ENCODE measurements at regions not wholly inside any gene's neighbourhood (a gene's known extent, or its start where the extent isn't known, plus 50 kb on each side); places are given as distances from the start of the nearest gene placed in this dataset.

GRCh38 chr9:99561961-99562565 lies 259.6 kb upstream of the NR4A3 start:
- Histone ChIP-seq H3K9ac (ENCODE audit: low read length) (no peak overlapping the region), H3F3A (ENCODE audit: low read length, unreplicated experiment) (no peaks in the 10 kb centered on the region), H3K4me3 (ENCODE audit: low read length) (no peak overlapping the region), H3K4me2 (ENCODE audit: low read length) (no peak overlapping the region), H3K9me3 (ENCODE audit: low read length) (no peaks in the 10 kb centered on the region), H3K36me3 (ENCODE audit: low read depth, low read length) (no peaks in the 10 kb centered on the region), H3K27ac (ENCODE audit: low read length) (no peak overlapping the region), H3K4me1 (ENCODE audit: insufficient read depth, low read length) (no peaks in the 10 kb centered on the region), H2AFZ (ENCODE audit: low read length) (no peak overlapping the region), H3K27me3 (ENCODE audit: low read length) (peaks cover 8% of the 10 kb centered on the region), H3K9me2 (replicated peaks; ENCODE audit: low read length) (no peaks in the 10 kb centered on the region), H4K20me1 (ENCODE audit: low read length) (no peaks in the 10 kb centered on the region), H3K79me2 (ENCODE audit: low read length) (no peaks in the 10 kb centered on the region)
- intact Hi-C loops (cut with micrococcal nuclease), result no loop called here
- POLR2A ChIA-PET (ENCODE audit: unreplicated experiment), result no interaction called here
- BruUV-seq (replicated peaks), result no TSS peak
- TF ChIP-seq EZH2phosphoT487 (IDR thresholded peaks at IDR 0.05; ENCODE audit: borderline replicate concordance, low read length) (no peak), CTCF (conservative IDR thresholded peaks at IDR 0.05; ENCODE audit: low read depth, low read length) (no peak), EZH2 (IDR thresholded peaks at IDR 0.05; ENCODE audit: low read length, unreplicated experiment) (no peak)
- DNase-seq (no peak), ATAC-seq (no peak)
- CTCF ChIA-PET, result no interaction called here

- Histone ChIP-seq H3K4me1 (ENCODE audit: insufficient read depth, low read length) (no peaks in the 10 kb centered on the region), H3K4me3 (ENCODE audit: low read length) (no peak overlapping the region), H3K9ac (ENCODE audit: low read length) (no peak overlapping the region), H3K9me2 (replicated peaks; ENCODE audit: low read length) (no peaks in the 10 kb centered on the region), H3K36me3 (ENCODE audit: low read depth, low read length) (no peaks in the 10 kb centered on the region), H3F3A (ENCODE audit: low read length, unreplicated experiment) (no peaks in the 10 kb centered on the region), H3K79me2 (ENCODE audit: low read length) (no peaks in the 10 kb centered on the region), H3K4me2 (ENCODE audit: low read length) (no peak overlapping the region), H3K27ac (ENCODE audit: low read length) (no peak overlapping the region), H2AFZ (ENCODE audit: low read length) (no peak overlapping the region), H3K27me3 (ENCODE audit: low read length) (peaks cover 13% of the 10 kb centered on the region), H4K20me1 (ENCODE audit: low read length) (no peaks in the 10 kb centered on the region), H3K9me3 (ENCODE audit: low read length) (no peaks in the 10 kb centered on the region)
- intact Hi-C loops (cut with micrococcal nuclease), result no loop called here
- BruUV-seq (replicated peaks), result no TSS peak
- ChIA-PET POLR2A (ENCODE audit: unreplicated experiment) (no interaction called here), CTCF (no interaction called here)
- TF ChIP-seq EZH2 (IDR thresholded peaks at IDR 0.05; ENCODE audit: low read length, unreplicated experiment) (no peak), EZH2phosphoT487 (IDR thresholded peaks at IDR 0.05; ENCODE audit: borderline replicate concordance, low read length) (no peak), CTCF (conservative IDR thresholded peaks at IDR 0.05; ENCODE audit: low read depth, low read length) (no peak; the same call in 1 of the 2 replicates)
- no peak for ATAC-seq
- peak; percentile 7 for DNase-seq
Observed at GRCh38 chr9:99563364-99563763, 258.3 kb upstream of the NR4A3 start.

- Histone ChIP-seq H3K27ac (ENCODE audit: low read length) (no peak overlapping the region), H2AFZ (ENCODE audit: low read length) (no peak overlapping the region), H3F3A (ENCODE audit: low read length, unreplicated experiment) (no peaks in the 10 kb centered on the region), H3K27me3 (ENCODE audit: low read length) (peaks cover 32% of the 10 kb centered on the region), H4K20me1 (ENCODE audit: low read length) (no peaks in the 10 kb centered on the region), H3K4me3 (ENCODE audit: low read length) (no peak overlapping the region), H3K9ac (ENCODE audit: low read length) (no peak overlapping the region), H3K9me3 (ENCODE audit: low read length) (no peaks in the 10 kb centered on the region), H3K4me2 (ENCODE audit: low read length) (no peak overlapping the region), H3K36me3 (ENCODE audit: low read depth, low read length) (no peaks in the 10 kb centered on the region), H3K9me2 (replicated peaks; ENCODE audit: low read length) (no peaks in the 10 kb centered on the region), H3K4me1 (ENCODE audit: insufficient read depth, low read length) (no peaks in the 10 kb centered on the region), H3K79me2 (ENCODE audit: low read length) (no peaks in the 10 kb centered on the region)
- TF ChIP-seq EZH2phosphoT487 (IDR thresholded peaks at IDR 0.05; ENCODE audit: borderline replicate concordance, low read length) (no peak), CTCF (conservative IDR thresholded peaks at IDR 0.05; ENCODE audit: low read depth, low read length) (no peak), EZH2 (IDR thresholded peaks at IDR 0.05; ENCODE audit: low read length, unreplicated experiment) (no peak)
- intact Hi-C loops (cut with micrococcal nuclease), result no loop called here
- ChIA-PET CTCF (no interaction called here), POLR2A (ENCODE audit: unreplicated experiment) (no interaction called here)
- DNase-seq (no peak), ATAC-seq (no peak)
- BruUV-seq (replicated peaks), result no TSS peak
Observed at GRCh38 chr9:99565203-99565602, 256.5 kb upstream of the NR4A3 start.

All from PC-3 (cell line).